ENCODE measurements at regions not wholly inside any gene's neighbourhood (a gene's known extent, or its start where the extent isn't known, plus 50 kb on each side); places are given as distances from the start of the nearest gene placed in this dataset.

- H3K27me3 ChIP-seq (ENCODE audit: control insufficient read depth, extremely low read depth, insufficient read depth, low read length), result no peaks in the 10 kb centered on the region
- FAIRE-seq (no peak), DNase-seq (ENCODE audit: low read depth, low spot score) (no peak)
- no peaks in the 10 kb centered on the region for H4K20me1 ChIP-seq (ENCODE audit: control insufficient read depth, extremely low read depth, insufficient read depth, low read length)
- no peak for TF ChIP-seq EZH2 (IDR thresholded peaks at IDR 0.05; ENCODE audit: low read length)
- no peak for TF ChIP-seq CTCF (optimal IDR thresholded peaks at IDR 0.05 in 1 of 3, IDR thresholded peaks at IDR 0.05 in 1 of 3, conservative IDR thresholded peaks at IDR 0.05 in 1 of 3; ENCODE audit: extremely low read depth in 1 of 3, insufficient read depth in 2 of 3, low read length in 3 of 3)
- no peaks in the 10 kb centered on the region for H3K36me3 ChIP-seq (ENCODE audit: control insufficient read depth in 2 of 2, extremely low read depth in 1 of 2, insufficient read depth in 2 of 2, low read length in 2 of 2)
- H3K4me2 ChIP-seq (ENCODE audit: control insufficient read depth, extremely low read depth, insufficient read depth, low read depth, low read length), result no peak overlapping the region
- no peaks in the 10 kb centered on the region for H3K9me1 ChIP-seq (ENCODE audit: control insufficient read depth, extremely low read depth, insufficient read depth, low read length)
- H3K4me1 ChIP-seq (ENCODE audit: control insufficient read depth, extremely low read depth, insufficient read depth, low read length), result no peaks in the 10 kb centered on the region
- no peak overlapping the region for H3K4me3 ChIP-seq (ENCODE audit: control insufficient read depth in 2 of 3, extremely low read depth in 1 of 3, insufficient read depth in 2 of 3, low read depth in 1 of 3, low read length in 3 of 3)
- H2AFZ ChIP-seq (ENCODE audit: control insufficient read depth, low read length), result no peak overlapping the region
- H3K9ac ChIP-seq (ENCODE audit: control insufficient read depth, extremely low read depth, insufficient read depth, low read length), result no peak overlapping the region
- H3K27ac ChIP-seq (ENCODE audit: control insufficient read depth, insufficient read depth, low read length), result no peak overlapping the region
- no peaks in the 10 kb centered on the region for H3K9me3 ChIP-seq (ENCODE audit: control insufficient read depth, low read depth, low read length)
- H3K79me2 ChIP-seq (ENCODE audit: control insufficient read depth, insufficient read depth, low read length), result no peaks in the 10 kb centered on the region
- dilution Hi-C loops (cut with MboI; ENCODE audit: extremely low pct_ligation_motif_present, low sequenced_read_pairs), result no loop called here
Measured at GRCh38 chr9:22898591-22898990, 452.0 kb downstream of the DMRTA1 start.

GRCh38 chr9:22911632-22912031, 465.0 kb downstream of the DMRTA1 start:
- Histone ChIP-seq H3K9me1 (ENCODE audit: control insufficient read depth, extremely low read depth, insufficient read depth, low read length) (no peaks in the 10 kb centered on the region), H3K9me3 (ENCODE audit: control insufficient read depth, low read depth, low read length) (no peaks in the 10 kb centered on the region), H3K4me2 (ENCODE audit: control insufficient read depth, extremely low read depth, insufficient read depth, low read depth, low read length) (no peak overlapping the region), H3K79me2 (ENCODE audit: control insufficient read depth, insufficient read depth, low read length) (no peaks in the 10 kb centered on the region), H3K4me3 (ENCODE audit: control insufficient read depth in 2 of 3, extremely low read depth in 1 of 3, insufficient read depth in 2 of 3, low read depth in 1 of 3, low read length in 3 of 3) (no peak overlapping the region), H2AFZ (ENCODE audit: control insufficient read depth, low read length) (no peak overlapping the region), H3K36me3 (ENCODE audit: control insufficient read depth in 2 of 2, extremely low read depth in 1 of 2, insufficient read depth in 2 of 2, low read length in 2 of 2) (no peaks in the 10 kb centered on the region), H4K20me1 (ENCODE audit: control insufficient read depth, extremely low read depth, insufficient read depth, low read length) (no peaks in the 10 kb centered on the region), H3K27ac (ENCODE audit: control insufficient read depth, insufficient read depth, low read length) (no peak overlapping the region), H3K9ac (ENCODE audit: control insufficient read depth, extremely low read depth, insufficient read depth, low read length) (no peak overlapping the region), H3K27me3 (ENCODE audit: control insufficient read depth, extremely low read depth, insufficient read depth, low read length) (no peaks in the 10 kb centered on the region), H3K4me1 (ENCODE audit: control insufficient read depth, extremely low read depth, insufficient read depth, low read length) (no peaks in the 10 kb centered on the region)
- FAIRE-seq, result no peak
- dilution Hi-C loops (cut with MboI; ENCODE audit: extremely low pct_ligation_motif_present, low sequenced_read_pairs), result no loop called here
- no peak for DNase-seq (ENCODE audit: low read depth, low spot score)
- TF ChIP-seq CTCF (optimal IDR thresholded peaks at IDR 0.05 in 1 of 3, IDR thresholded peaks at IDR 0.05 in 1 of 3, conservative IDR thresholded peaks at IDR 0.05 in 1 of 3; ENCODE audit: extremely low read depth in 1 of 3, insufficient read depth in 2 of 3, low read length in 3 of 3), result no peak
- TF ChIP-seq EZH2 (IDR thresholded peaks at IDR 0.05; ENCODE audit: low read length), result no peak
